SK-N-SH (cell line): ENCODE measurements at regions not wholly inside any gene's neighbourhood (a gene's known extent, or its start where the extent isn't known, plus 50 kb on each side); places are given as distances from the start of the nearest gene placed in this dataset.

ENCODE experiments used
- CTCF ChIA-PET: fragments of 300-600, 350-600 bp; formaldehyde crosslinking; extraction: SDS; loops from one replicate; lab custom pipeline; 2021; lab: Yijun Ruan, JAX
- POLR2A ChIA-PET: fragments of 350-600 bp; sonication (Branson Sonifier 250); formaldehyde crosslinking; extraction: SDS; loops from one replicate; lab custom pipeline; 2020; ENCODE audit warnings: antibody characterized with exemption, inconsistent platforms; lab: Yijun Ruan, JAX
- DNase-seq: peaks from one replicate; pipeline ENCODE4 v3.0.0; 2012
- H2AFZ ChIP-seq: fragments of 200-600 bp; sonication (generic); 2 replicates; pipeline ENCODE4 v1.8.1; 2016; ENCODE audit warnings: antibody characterized with exemption, mild to moderate bottlenecking, low read depth
- H3F3A ChIP-seq: fragments of 200-600 bp; sonication (generic); replicated peaks from 2 replicates; pipeline ENCODE3; 2016; ENCODE audit warnings: antibody characterized with exemption, mild to moderate bottlenecking; ENCODE audit not compliant: insufficient read depth
- H3K27ac ChIP-seq, 2 experiments: fragments of 200-500 bp in 1 of 2; fragments of 200-600 bp in 1 of 2; sonication (Bioruptor generic) in 1 of 2; sonication (generic), shearing (Covaris generic) in 1 of 2; 2 replicates each; pipeline versions ENCODE4 v1.5.1 to v1.6.1; 2014 to 2016; ENCODE audit warnings: low read depth in 2 of 2, inconsistent platforms in 1 of 2, low read length in 1 of 2, mild to moderate bottlenecking in 1 of 2, mixed read lengths in 1 of 2
- H3K27me3 ChIP-seq: fragments of 200-600 bp; sonication (generic), shearing (Covaris generic); 2 replicates; pipeline ENCODE4 v1.6.1; 2016; ENCODE audit warnings: mixed run types; ENCODE audit not compliant: insufficient read depth
- H3K36me3 ChIP-seq, 2 experiments: fragments of 200-500 bp in 1 of 2; fragments of 200-600 bp in 1 of 2; sonication (Bioruptor generic) in 1 of 2; sonication (generic) in 1 of 2; replicated peaks in 1 of 2; 2 replicates each; pipeline versions ENCODE3 to v1.5.1; 2014 to 2016; ENCODE audit warnings: low read length in 1 of 2, mild to moderate bottlenecking in 1 of 2; ENCODE audit not compliant: insufficient read depth in 2 of 2, control insufficient read depth in 1 of 2
- H3K4me1 ChIP-seq, 2 experiments: fragments of 200-500 bp in 1 of 2; fragments of 200-600 bp in 1 of 2; sonication (Bioruptor generic) in 1 of 2; sonication (generic), shearing (Covaris generic) in 1 of 2; 2 replicates each; pipeline versions ENCODE4 v1.5.1 to v1.6.1; 2014 to 2016; ENCODE audit warnings: low read depth in 1 of 2, low read length in 1 of 2, mixed run types in 1 of 2; ENCODE audit not compliant: insufficient read depth in 2 of 2, control insufficient read depth in 1 of 2
- H3K4me2 ChIP-seq: fragments of 200-600 bp; sonication (generic), shearing (Covaris generic); 2 replicates; pipeline ENCODE4 v1.6.1; 2017; ENCODE audit warnings: mixed run types
- H3K4me3 ChIP-seq, 2 experiments: fragments of 200-500 bp in 1 of 2; fragments of 200-600 bp in 1 of 2; sonication (Bioruptor generic) in 1 of 2; sonication (generic), shearing (Covaris generic) in 1 of 2; 2 replicates each; pipeline versions ENCODE4 v1.5.1 to v1.8.1; 2014 to 2016; ENCODE audit warnings: low read depth in 2 of 2, inconsistent platforms in 1 of 2, low read length in 1 of 2, mild to moderate bottlenecking in 1 of 2, mixed read lengths in 1 of 2, moderate library complexity in 1 of 2
- H3K79me2 ChIP-seq: fragments of 200-600 bp; sonication (generic); 2 replicates; pipeline ENCODE4 v1.8.1; 2017; ENCODE audit warnings: mild to moderate bottlenecking; ENCODE audit not compliant: insufficient read depth
- H3K9ac ChIP-seq: fragments of 200-600 bp; sonication (generic); 2 replicates; pipeline ENCODE4 v1.6.1; 2017; ENCODE audit warnings: mixed run types
- H3K9me2 ChIP-seq: fragments of 200-600 bp; sonication (generic); 2 replicates; pipeline ENCODE4 v1.6.1; 2017; ENCODE audit warnings: mixed run types
- H3K9me3 ChIP-seq: fragments of 200-600 bp; sonication (generic); 2 replicates; pipeline ENCODE4 v1.6.1; 2017; ENCODE audit warnings: mixed run types, mild to moderate bottlenecking, moderate library complexity
- H4K20me1 ChIP-seq: fragments of 200-600 bp; sonication (generic); 2 replicates; pipeline ENCODE4 v1.6.1; 2017; ENCODE audit warnings: mild to moderate bottlenecking, mixed run types; ENCODE audit not compliant: insufficient read depth
- ELF1 ChIP-seq: IDR thresholded peaks from 2 replicates; pipeline ENCODE4 v1.4.0; 2012
- EP300 ChIP-seq, 2 experiments: IDR thresholded peaks; 2 replicates each; pipeline versions ENCODE4 v1.4.0 to v1.6.1; 2012; ENCODE audit warnings: borderline replicate concordance in 1 of 2, low read depth in 1 of 2, low read length in 1 of 2
- FOXJ3 ChIP-seq: sonication (generic); formaldehyde crosslinking; IDR thresholded peaks from 2 replicates; pipeline ENCODE4 v1.5.1; 2020; ENCODE audit warnings: mild to moderate bottlenecking, missing genetic modification reagents
- FOXM1 ChIP-seq: IDR thresholded peaks from 2 replicates; pipeline ENCODE4 v1.4.0; 2012; ENCODE audit warnings: low read depth, mild to moderate bottlenecking
- GATA2 ChIP-seq: sonication (generic); formaldehyde crosslinking; IDR thresholded peaks from 2 replicates; pipeline ENCODE4 v1.5.0; 2020; ENCODE audit warnings: mild to moderate bottlenecking, missing genetic modification reagents
- JUND ChIP-seq: IDR thresholded peaks from 2 replicates; pipeline ENCODE4 v1.4.0; 2012
- MEF2A ChIP-seq: IDR thresholded peaks from 2 replicates; pipeline ENCODE4 v1.4.0; 2012; ENCODE audit warnings: low read depth, borderline replicate concordance
- MXI1 ChIP-seq: IDR thresholded peaks from 2 replicates; pipeline ENCODE4 v1.6.1; 2012; ENCODE audit warnings: mild to moderate bottlenecking, low read depth, low read length, improper control_type of control experiment
- NRF1 ChIP-seq: IDR thresholded peaks from 2 replicates; pipeline ENCODE4 v1.6.1; 2012; ENCODE audit warnings: low read depth, mild to moderate bottlenecking, low read length
- POLR2AphosphoS5 ChIP-seq: IDR thresholded peaks from 2 replicates; pipeline ENCODE4 v1.6.1; 2012; ENCODE audit warnings: low read depth, low read length
- RAD21 ChIP-seq: IDR thresholded peaks from 2 replicates; pipeline ENCODE4 v1.6.1; 2012; ENCODE audit warnings: mild to moderate bottlenecking, low read length
- RCOR1 ChIP-seq: fragments of 150-350 bp; IDR thresholded peaks from 2 replicates; pipeline ENCODE4 v1.6.1; 2017; ENCODE audit warnings: antibody characterized with exemption, low read length
- RFX5 ChIP-seq: IDR thresholded peaks from 2 replicates; pipeline ENCODE4 v1.6.1; 2012; ENCODE audit warnings: mild to moderate bottlenecking, improper control_type of control experiment, low read length
- RXRA ChIP-seq: IDR thresholded peaks from 2 replicates; pipeline ENCODE4 v1.4.0; 2012; ENCODE audit warnings: low read depth, mild to moderate bottlenecking, borderline replicate concordance
- WGBS: methylation state at CpG from one replicate; pipeline ENCODE4 v1.1.6; 2017; ENCODE audit warnings: low lambda C conversion rate; 5-methylcytosine and 5-hydroxymethylcytosine counted together
- TF ChIP-seq, protein P1 (sequence below): IDR thresholded peaks from 2 replicates; pipeline ENCODE4 v1.6.1; 2012; ENCODE audit warnings: mild to moderate bottlenecking, low read depth, low read length, moderate library complexity
- TF ChIP-seq, protein P2 (sequence below): IDR thresholded peaks from 2 replicates; pipeline ENCODE4 v1.4.0; 2012; ENCODE audit warnings: low read depth, borderline replicate concordance

DNA sequence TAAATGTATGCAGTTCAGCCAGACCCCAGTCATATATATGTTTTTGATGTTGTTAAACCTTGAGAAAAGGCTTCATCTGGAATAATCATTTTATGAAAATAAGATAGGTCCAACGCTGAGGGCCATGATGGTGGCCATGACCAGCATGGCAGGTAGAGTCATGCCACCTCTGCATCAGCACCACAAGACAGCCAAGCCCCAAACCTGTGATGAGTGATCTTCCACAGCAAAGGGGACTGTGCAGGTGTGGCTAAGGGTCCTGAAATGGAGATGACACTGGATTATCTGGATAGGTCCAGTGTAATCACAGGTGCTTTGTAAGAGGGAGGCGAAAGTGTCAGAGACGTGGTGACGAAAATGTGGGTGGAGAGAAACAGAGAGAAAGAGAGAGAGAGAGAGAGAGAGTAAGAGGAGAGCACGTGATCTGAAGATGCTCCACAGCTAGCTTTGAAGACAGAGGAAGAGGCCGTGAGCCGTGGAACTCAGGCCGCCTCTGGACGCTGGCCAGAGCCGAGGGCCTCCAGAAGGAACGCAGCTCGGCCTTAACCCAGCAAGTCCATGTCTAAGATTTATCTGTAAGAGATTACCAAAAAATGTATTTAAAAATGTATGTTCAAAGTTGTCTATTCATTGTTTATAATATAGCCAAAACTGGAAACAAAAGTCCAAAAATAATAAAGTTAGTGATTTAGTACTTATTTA lies 304.4 kb upstream of the SHH start:
- Histone ChIP-seq H3K79me2 (no peaks in the 10 kb centered on the region), H3K9ac (no peak overlapping the region), H3K4me1 (no peaks in the 10 kb centered on the region), H4K20me1 (no peaks in the 10 kb centered on the region), H3K4me2 (no peak overlapping the region), H3K9me3 (no peaks in the 10 kb centered on the region)
- WGBS: 14% methylated on average over 12 of the region's 12 CpGs
- POLR2A ChIA-PET: no interaction called here
- no peak for TF ChIP-seq RFX5
- no peak for TF ChIP-seq FOXM1
- TF ChIP-seq FOXJ3 (CRISPR knock-in tag): no peak
- no peak for TF ChIP-seq NRF1
- TF ChIP-seq MXI1: no peak
- TF ChIP-seq JUND: no peak
- TF ChIP-seq GATA2: no peak
- TF ChIP-seq POLR2AphosphoS5: no peak
- TF ChIP-seq RCOR1: no peak
- TF ChIP-seq MEF2A: no peak
- no peak for TF ChIP-seq ELF1
- no peak for TF ChIP-seq RXRA
- no peak for TF ChIP-seq EP300 (IDR thresholded peaks at IDR 0.05; ENCODE audit: borderline replicate concordance in 1 of 2, low read depth in 1 of 2, low read length in 1 of 2)
- TF ChIP-seq, protein P1, sequence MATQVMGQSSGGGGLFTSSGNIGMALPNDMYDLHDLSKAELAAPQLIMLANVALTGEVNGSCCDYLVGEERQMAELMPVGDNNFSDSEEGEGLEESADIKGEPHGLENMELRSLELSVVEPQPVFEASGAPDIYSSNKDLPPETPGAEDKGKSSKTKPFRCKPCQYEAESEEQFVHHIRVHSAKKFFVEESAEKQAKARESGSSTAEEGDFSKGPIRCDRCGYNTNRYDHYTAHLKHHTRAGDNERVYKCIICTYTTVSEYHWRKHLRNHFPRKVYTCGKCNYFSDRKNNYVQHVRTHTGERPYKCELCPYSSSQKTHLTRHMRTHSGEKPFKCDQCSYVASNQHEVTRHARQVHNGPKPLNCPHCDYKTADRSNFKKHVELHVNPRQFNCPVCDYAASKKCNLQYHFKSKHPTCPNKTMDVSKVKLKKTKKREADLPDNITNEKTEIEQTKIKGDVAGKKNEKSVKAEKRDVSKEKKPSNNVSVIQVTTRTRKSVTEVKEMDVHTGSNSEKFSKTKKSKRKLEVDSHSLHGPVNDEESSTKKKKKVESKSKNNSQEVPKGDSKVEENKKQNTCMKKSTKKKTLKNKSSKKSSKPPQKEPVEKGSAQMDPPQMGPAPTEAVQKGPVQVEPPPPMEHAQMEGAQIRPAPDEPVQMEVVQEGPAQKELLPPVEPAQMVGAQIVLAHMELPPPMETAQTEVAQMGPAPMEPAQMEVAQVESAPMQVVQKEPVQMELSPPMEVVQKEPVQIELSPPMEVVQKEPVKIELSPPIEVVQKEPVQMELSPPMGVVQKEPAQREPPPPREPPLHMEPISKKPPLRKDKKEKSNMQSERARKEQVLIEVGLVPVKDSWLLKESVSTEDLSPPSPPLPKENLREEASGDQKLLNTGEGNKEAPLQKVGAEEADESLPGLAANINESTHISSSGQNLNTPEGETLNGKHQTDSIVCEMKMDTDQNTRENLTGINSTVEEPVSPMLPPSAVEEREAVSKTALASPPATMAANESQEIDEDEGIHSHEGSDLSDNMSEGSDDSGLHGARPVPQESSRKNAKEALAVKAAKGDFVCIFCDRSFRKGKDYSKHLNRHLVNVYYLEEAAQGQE: no peak
- no peak for TF ChIP-seq RAD21
- TF ChIP-seq, protein P2, sequence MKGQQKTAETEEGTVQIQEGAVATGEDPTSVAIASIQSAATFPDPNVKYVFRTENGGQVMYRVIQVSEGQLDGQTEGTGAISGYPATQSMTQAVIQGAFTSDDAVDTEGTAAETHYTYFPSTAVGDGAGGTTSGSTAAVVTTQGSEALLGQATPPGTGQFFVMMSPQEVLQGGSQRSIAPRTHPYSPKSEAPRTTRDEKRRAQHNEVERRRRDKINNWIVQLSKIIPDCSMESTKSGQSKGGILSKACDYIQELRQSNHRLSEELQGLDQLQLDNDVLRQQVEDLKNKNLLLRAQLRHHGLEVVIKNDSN: no peak
- TF ChIP-seq, all 33 proteins: peak for 0
- H3K27me3 ChIP-seq: peaks cover 57% of the 10 kb centered on the region
- H3F3A ChIP-seq: no peaks in the 10 kb centered on the region
- no peak overlapping the region for H3K4me3 ChIP-seq
- no peak for DNase-seq
- no peaks in the 10 kb centered on the region for H3K9me2 ChIP-seq
- no peaks in the 10 kb centered on the region for H3K36me3 ChIP-seq
- no peak overlapping the region for H2AFZ ChIP-seq
- CTCF ChIA-PET: no interaction called here
- H3K27ac ChIP-seq: no peak overlapping the region
